Hematopoietic multipotent progenitor cell (in vitro differentiated cells): ENCODE measurements at regions not wholly inside any gene's neighbourhood (a gene's known extent, or its start where the extent isn't known, plus 50 kb on each side); places are given as distances from the start of the nearest gene placed in this dataset. TPM values are rescaled to one million over a fixed set of nuclear protein-coding genes. Genes with fewer than 3 reads are reported as not detected.

Experiments
- DNase-seq, 3 donors: peaks; one replicate each; pipeline ENCODE4 v3.0.0-alpha.2; 2011 to 2015; ENCODE audit warnings: low read depth in 2 of 3, low spot score in 2 of 3
- small RNA-seq: library from RNA; depleted of rRNA; stranded (forward); fragments of <200 nt; gene quantifications from one replicate; pipeline ENCODE3, GENCODE V24; 2012

GRCh38 chr5:39475159-39475571 is 50.4 kb upstream of the DAB2 start:
- DNase-seq = no peak

Small RNAs in the stretch of these regions (small RNA-seq; reads per million reads assigned to genes)
- not detected for gene RNU1-150P
